Neutrophil (primary cell): ENCODE measurements at regions not wholly inside any gene's neighbourhood (a gene's known extent, or its start where the extent isn't known, plus 50 kb on each side); places are given as distances from the start of the nearest gene placed in this dataset.

Experiments used
- H3K27ac ChIP-seq: fragments of 200-600 bp; sonication (generic); 2 replicates; pipeline ENCODE4 v1.5.1; 2016; ENCODE audit warnings: mild to moderate bottlenecking, moderate library complexity
- H3K27me3 ChIP-seq: fragments of 200-600 bp; sonication (generic); 2 replicates; pipeline ENCODE4 v1.6.0; 2016; ENCODE audit warnings: mild to moderate bottlenecking
- H3K36me3 ChIP-seq: fragments of 200-600 bp; sonication (generic); 2 replicates; pipeline ENCODE4 v1.5.1; 2017
- H3K4me1 ChIP-seq, 2 experiments: fragments of 200-600 bp in 1 of 2; sonication (generic) in 1 of 2; 1 replicate in 1 of 2; 2 replicates in 1 of 2; pipeline versions ENCODE4 v1.5.1 to v1.6.1; 2013 to 2016; ENCODE audit warnings: low read depth in 1 of 2, low read length in 1 of 2, mild to moderate bottlenecking in 1 of 2, moderate library complexity in 1 of 2; ENCODE audit not compliant: control insufficient read depth in 1 of 2, insufficient read depth in 1 of 2
- H3K4me3 ChIP-seq, 2 experiments: fragments of 200-600 bp in 1 of 2; sonication (generic) in 1 of 2; 1 replicate in 1 of 2; 2 replicates in 1 of 2; pipeline ENCODE4 v1.5.1; 2013 to 2016; ENCODE audit warnings: low read depth in 1 of 2, low read length in 1 of 2, mild to moderate bottlenecking in 1 of 2, moderate library complexity in 1 of 2
- H3K9me3 ChIP-seq: fragments of 200-600 bp; sonication (generic); 2 replicates; pipeline ENCODE4 v1.5.1; 2016
- CTCF ChIP-seq: fragments of 200-600 bp; sonication (generic); IDR thresholded peaks from 2 replicates; pipeline ENCODE4 v1.5.1; 2016; ENCODE audit warnings: antibody characterized with exemption

DNA sequence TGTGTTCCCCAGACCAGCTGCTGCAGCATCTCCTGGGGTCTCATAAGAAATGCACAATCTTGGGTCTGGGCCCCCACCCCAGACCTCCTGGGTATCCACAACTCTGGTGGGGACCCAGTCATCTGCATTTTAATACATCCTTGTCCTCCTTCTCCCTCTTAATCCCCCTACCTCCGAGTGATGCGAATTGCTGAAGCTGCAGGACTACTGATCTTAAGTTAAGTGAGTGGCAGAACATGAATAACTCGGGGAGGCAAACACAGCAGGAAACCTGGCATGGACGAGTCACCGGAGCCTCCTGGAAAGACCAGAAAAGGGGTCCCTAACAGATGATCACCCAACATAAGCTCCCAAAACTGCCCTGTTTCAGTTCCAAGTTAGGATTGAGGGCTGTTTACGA, 283.2 kb upstream of the MGAT5 start:
- H3K4me1 ChIP-seq, result no peaks in the 10 kb centered on the region
- no peak for TF ChIP-seq CTCF
- H3K27me3 ChIP-seq, result no peaks in the 10 kb centered on the region
- H3K9me3 ChIP-seq, result no peaks in the 10 kb centered on the region
- no peak overlapping the region for H3K4me3 ChIP-seq
- no peak overlapping the region for H3K27ac ChIP-seq
- H3K36me3 ChIP-seq, result no peaks in the 10 kb centered on the region

DNA sequence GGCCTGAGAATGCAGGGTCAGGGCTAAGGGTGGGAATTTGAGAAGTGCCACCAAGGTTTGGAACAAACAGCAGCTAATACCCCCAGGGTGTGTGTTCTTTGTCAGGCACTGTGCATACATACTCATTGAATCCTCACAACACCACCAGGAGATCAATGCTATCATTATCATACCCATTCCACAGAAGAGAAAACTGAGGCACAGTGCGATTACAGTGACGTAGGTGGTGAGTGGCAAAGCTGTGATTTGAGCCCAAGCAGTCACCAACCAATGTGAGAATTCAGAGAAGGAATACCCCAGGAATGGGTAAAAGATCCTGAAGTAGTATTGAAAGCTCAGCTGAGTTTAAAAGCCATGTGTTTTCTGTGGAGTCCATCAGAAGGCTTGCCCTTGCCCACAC, 281.6 kb upstream of the MGAT5 start:
- H3K4me3 ChIP-seq, result no peak overlapping the region
- peaks cover 0 to 2% of the 10 kb centered on the region in 2 experiments for H3K4me1 ChIP-seq
- no peak for TF ChIP-seq CTCF
- H3K9me3 ChIP-seq, result no peaks in the 10 kb centered on the region
- H3K27me3 ChIP-seq, result no peaks in the 10 kb centered on the region
- no peaks in the 10 kb centered on the region for H3K36me3 ChIP-seq
- H3K27ac ChIP-seq, result no peak overlapping the region

GRCh38 chr2:133972786-133973185, 281.1 kb upstream of the MGAT5 start:
- Histone ChIP-seq H3K27me3 (no peaks in the 10 kb centered on the region), H3K9me3 (no peaks in the 10 kb centered on the region), H3K27ac (no peak overlapping the region), H3K4me3 (no peak overlapping the region), H3K4me1 (peaks cover 0 to 5% of the 10 kb centered on the region in 2 experiments), H3K36me3 (no peaks in the 10 kb centered on the region)
- TF ChIP-seq CTCF, result no peak

- no peaks in the 10 kb centered on the region for H3K27me3 ChIP-seq
- H3K9me3 ChIP-seq, result no peaks in the 10 kb centered on the region
- H3K4me3 ChIP-seq, result no peak overlapping the region
- H3K4me1 ChIP-seq, result peaks cover 0 to 5% of the 10 kb centered on the region in 2 experiments
- H3K36me3 ChIP-seq, result no peaks in the 10 kb centered on the region
- TF ChIP-seq CTCF, result no peak
- H3K27ac ChIP-seq, result no peak overlapping the region
These were observed 279.5 kb upstream of the MGAT5 start for GRCh38 chr2:133974353-133974752.

GRCh38 chr2:133975135-133975534, 278.7 kb upstream of the MGAT5 start:
- Histone ChIP-seq H3K36me3 (no peaks in the 10 kb centered on the region), H3K4me1 (peaks cover 0 to 5% of the 10 kb centered on the region in 2 experiments), H3K27me3 (no peaks in the 10 kb centered on the region), H3K27ac (no peak overlapping the region), H3K9me3 (no peaks in the 10 kb centered on the region), H3K4me3 (no peak overlapping the region)
- no peak for TF ChIP-seq CTCF
